ENCODE measurements at regions not wholly inside any gene's neighbourhood (a gene's known extent, or its start where the extent isn't known, plus 50 kb on each side); places are given as distances from the start of the nearest gene placed in this dataset.

DNA sequence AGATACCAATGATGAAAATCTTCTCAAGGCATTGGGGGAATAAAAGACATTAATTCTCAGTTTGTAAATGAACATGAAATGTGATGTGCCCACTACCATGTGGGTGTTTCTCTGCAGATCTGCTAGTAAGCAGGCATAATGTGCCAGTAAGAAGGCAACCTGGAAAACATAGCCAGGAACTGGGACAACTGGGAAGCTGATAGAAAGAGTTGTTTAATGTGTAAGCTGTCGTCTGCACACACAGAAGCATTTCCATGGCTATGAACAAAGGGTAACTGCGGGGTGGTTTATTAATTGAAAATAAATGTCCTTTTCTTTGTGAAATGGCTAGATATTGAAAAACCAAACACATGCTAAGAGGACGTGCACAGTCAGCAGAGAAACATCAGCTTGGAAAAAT is 52.0 kb downstream of the ZC3H11B start:
- no peak for TF ChIP-seq CTCF (conservative IDR thresholded peaks at IDR 0.05; ENCODE audit: low read depth, low read length)
- no peak for TF ChIP-seq EZH2 (IDR thresholded peaks at IDR 0.05; ENCODE audit: borderline replicate concordance, low read depth, low read length, poor library complexity, severe bottlenecking)
